Ovary (tissue), 3 donors: ENCODE measurements at regions not wholly inside any gene's neighbourhood (a gene's known extent, or its start where the extent isn't known, plus 50 kb on each side); places are given as distances from the start of the nearest gene placed in this dataset.

Source experiments
- EP300 ChIP-seq: sonication (generic); formaldehyde crosslinking; IDR thresholded peaks from one replicate; pipeline ENCODE4 v1.6.1; 2017; ENCODE audit warnings: antibody characterized with exemption
- POLR2A ChIP-seq: fragments of 450-650 bp; IDR thresholded peaks from one replicate; pipeline ENCODE4 v1.6.1; 2017; ENCODE audit warnings: antibody characterized with exemption, mild to moderate bottlenecking, moderate library complexity
- TF ChIP-seq, protein P1 (sequence below), 3 donors: fragments of 450-650 bp in 2 of 3; fragments of 200-600 bp in 1 of 3; IDR thresholded peaks; one replicate each; pipeline versions ENCODE4 v1.5.1 to v1.8.0; 2016 to 2022; ENCODE audit warnings: antibody characterized with exemption in 3 of 3, mild to moderate bottlenecking in 1 of 3
- donor health status: DM: no; HTN: no; CAD: no.

- TF ChIP-seq POLR2A (no peak), EP300 (no peak)
- TF ChIP-seq, protein P1, sequence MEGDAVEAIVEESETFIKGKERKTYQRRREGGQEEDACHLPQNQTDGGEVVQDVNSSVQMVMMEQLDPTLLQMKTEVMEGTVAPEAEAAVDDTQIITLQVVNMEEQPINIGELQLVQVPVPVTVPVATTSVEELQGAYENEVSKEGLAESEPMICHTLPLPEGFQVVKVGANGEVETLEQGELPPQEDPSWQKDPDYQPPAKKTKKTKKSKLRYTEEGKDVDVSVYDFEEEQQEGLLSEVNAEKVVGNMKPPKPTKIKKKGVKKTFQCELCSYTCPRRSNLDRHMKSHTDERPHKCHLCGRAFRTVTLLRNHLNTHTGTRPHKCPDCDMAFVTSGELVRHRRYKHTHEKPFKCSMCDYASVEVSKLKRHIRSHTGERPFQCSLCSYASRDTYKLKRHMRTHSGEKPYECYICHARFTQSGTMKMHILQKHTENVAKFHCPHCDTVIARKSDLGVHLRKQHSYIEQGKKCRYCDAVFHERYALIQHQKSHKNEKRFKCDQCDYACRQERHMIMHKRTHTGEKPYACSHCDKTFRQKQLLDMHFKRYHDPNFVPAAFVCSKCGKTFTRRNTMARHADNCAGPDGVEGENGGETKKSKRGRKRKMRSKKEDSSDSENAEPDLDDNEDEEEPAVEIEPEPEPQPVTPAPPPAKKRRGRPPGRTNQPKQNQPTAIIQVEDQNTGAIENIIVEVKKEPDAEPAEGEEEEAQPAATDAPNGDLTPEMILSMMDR (IDR thresholded peaks at IDR 0.05), result no peak
Measured at GRCh38 chr15:72940229-72940622, 112.0 kb upstream of the NEO1 start.
